ENCODE measurements at regions not wholly inside any gene's neighbourhood (a gene's known extent, or its start where the extent isn't known, plus 50 kb on each side); places are given as distances from the start of the nearest gene placed in this dataset.

DNA sequence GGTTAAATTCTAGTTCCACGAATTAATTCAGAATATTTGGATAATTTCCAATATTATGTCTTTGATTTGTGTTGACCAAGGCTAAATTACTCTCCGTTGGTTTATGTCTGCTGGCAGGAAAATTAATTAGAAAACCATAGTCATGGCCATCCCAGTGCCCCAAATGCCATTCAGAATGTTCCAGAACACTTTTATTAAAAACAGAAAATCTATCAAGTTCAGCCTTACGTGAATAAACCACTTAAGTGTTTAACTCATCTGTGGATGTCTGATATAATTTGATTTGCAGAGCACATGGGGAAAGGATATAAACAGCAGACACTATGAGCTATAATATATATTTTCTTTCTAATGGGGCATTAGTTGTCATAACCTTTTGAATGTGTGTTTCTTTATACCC lies 480.7 kb downstream of the MRPL39 start:
- DNase-seq = no peak

DNA sequence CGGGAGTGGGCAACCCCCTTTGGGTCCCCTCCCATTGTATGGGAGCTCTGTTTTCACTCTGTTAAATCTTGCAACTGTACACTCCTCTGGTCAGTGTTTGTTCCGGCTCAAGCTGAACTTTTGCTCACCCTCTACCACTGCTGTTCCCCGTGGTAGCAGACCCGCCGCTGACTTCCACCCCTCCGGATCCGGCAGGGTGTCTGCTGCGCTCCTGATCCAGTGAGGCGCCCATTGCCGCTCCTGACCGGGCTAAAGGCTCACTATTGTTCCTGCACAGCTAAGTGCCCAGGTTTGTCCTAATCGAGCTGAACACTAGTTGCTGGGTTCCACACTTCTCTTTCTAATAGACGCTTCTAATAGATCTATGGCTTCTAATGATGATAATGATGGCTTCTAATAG lies 488.6 kb downstream of the MRPL39 start:
- no peak for DNase-seq

- no peak for DNase-seq
These were observed 492.3 kb downstream of the MRPL39 start for GRCh38 chr21:25115021-25115420.

DNA sequence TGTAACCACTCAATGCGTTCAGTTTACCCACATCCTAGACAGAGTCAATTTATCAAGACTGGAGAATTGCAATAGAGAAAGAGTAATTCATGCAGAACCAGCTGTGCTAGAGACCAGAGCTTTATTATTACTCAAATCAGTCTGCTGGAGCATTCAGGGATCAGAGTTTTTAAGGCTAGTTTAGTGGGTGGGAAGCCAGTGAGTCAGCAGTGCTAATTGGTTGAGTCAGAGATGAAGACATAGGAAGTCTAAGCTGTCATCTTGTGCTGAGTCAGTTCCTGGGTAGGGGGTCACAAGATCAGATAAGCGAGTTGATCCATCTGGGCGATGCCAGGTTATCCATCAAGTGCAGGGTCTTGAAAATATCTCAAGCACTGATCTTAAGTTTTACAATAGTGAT lies 499.6 kb downstream of the MRPL39 start:
- no peak for DNase-seq

DNA sequence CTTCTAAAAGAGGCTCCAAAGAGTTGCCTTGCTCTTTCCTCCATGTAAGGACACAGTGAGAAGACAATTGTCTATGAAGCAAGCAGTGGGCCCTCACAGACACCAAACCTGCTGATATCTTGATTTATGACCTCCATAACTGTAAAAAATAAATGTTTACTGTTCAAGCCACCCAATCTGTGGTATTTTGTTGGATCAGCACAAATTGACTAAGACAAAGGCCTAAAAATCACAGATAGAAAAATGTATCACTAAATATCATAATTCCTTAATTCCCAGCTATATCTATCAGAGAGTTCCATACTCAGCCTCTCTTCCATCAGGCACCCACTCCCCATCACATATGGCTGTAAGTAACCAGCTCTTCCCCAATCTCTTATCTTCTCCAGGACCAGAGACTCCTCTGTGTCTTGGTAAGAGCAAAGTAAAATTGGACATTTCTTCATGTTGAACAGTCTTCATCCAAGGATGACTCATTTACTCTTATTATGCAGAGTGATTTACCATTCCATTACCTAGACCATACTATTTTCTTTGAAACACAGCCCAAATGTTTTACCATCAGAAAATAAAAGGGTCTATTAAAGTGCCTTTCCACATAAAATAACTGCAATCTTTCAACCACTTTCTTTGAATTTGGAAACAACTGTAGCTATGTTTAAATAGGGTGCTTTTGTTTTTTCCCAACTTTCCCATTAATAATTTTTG lies 503.6 kb downstream of the MRPL39 start:
- DNase-seq = no peak

DNA sequence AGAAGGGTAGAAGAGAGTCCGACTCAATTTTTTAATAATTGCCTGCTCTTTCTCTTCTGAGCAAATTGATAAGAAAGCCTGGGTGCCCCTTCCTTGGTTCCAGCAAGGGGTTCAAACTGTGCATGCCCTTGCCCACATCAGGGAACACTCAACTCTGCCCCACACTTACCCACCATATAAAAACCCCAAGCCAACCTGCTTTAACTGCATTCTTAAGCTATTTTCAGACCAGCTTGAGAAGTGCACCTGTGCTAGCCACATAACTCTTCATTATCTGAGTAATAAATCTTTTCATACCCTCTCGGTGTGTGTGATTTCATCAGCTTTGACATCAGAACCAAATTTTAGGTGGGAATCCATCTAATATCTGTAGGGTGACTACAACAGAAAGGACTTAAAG lies 509.6 kb downstream of the MRPL39 start:
- no peak for DNase-seq

DNA sequence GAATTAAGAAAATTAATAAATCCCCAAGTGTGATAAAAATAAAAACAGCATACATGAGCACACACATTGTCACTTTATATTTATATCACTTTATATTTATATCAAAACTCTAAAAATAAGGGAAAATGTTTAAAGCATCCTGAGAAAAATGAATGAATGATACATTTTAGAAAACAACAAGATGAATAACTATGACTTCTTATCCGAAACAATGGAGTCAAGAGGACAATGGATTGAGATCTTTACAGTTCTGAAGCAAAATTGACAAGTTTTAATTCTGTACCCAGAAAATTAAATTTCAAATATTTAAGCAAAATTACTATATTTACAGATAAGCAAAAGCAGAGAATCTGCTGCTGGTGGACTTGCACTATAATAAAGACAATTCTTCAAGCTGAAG lies 512.6 kb downstream of the MRPL39 start:
- no peak for DNase-seq

GRCh38 chr21:25092441-25093011 lies 514.8 kb downstream of the MRPL39 start:
- no peak for DNase-seq

DNA sequence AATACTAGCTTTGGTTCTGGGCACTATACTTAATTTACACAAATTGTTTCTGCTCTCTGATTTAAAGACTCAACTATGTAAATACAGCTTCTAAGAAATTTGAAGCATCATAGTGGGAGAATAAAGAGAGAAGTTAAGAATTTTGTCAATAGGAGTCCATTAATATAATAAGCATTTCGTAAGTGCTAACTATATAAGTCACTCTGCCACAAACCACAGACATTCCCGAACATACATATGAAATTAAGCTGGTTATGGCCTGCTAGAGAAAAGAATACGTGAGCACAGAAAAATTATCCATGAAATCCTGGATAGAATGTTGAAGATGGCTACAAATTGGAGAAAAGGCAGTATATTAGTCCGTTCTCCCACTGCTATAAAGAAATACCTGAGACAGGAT lies 526.2 kb downstream of the MRPL39 start:
- DNase-seq = no peak

DNA sequence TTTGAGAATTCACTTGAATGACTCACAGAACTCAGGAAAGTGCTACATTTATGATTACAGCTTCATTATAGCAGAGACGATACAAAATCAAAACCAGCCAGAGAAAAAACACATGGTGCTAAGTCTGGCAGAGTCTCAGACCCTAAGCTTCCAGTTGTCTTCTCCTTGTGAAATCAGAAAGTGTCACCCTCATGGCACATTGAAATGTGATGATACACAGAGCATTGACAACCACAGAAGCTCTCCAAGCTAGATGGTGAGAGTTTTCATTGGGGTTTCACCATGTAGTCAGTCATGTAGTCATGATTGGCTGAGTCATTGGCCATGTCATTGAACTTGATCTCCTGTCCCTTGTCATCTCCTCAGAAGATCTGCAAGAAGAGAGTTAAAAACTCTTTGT lies 526.6 kb downstream of the MRPL39 start:
- DNase-seq = no peak

DNA sequence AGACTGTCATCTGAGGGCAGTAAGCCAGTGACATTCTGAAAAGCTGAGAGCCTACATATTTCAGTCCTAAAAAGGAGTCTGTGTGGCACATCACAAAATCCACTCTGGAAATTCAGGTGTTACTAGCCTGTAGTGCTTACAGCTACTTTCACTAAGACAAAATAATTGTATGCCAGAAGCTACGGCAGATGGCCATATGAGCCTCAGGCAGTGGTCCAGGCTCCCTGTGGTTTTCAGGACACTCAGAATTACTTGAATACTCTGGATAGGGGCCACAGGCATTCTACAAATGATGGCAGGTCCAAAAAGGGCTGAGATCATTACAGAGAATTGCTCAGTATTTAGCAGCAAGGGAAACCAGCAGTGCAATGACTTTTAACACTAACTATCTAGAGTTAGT lies 527.1 kb downstream of the MRPL39 start:
- no peak for DNase-seq

DNA sequence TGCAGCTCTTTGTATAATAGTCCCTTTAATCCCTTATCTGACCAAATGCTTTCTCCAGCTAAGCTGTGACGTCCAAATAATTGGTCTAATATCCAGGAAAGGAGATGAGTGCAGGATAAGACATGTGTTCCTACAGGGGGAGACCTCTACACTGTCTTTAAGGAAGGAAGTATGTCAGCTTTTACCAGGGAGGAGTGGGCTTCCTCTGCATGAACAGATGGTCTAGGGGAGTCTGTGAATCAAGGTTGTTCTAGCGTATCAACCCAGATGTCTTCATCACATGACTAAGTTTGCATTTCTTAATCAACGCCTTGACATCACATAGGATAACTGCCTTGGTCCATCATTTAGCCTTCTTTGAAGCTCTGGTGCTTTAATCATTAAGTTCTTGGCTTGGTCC lies 528.2 kb downstream of the MRPL39 start:
- DNase-seq = no peak

GRCh38 chr21:25062061-25062460 lies 545.2 kb downstream of the MRPL39 start:
- no peak for DNase-seq

- DNase-seq = no peak
These were observed 552.6 kb downstream of the MRPL39 start for GRCh38 chr21:25054689-25055088.

- DNase-seq = no peak
These were observed 567.6 kb downstream of the MRPL39 start for GRCh38 chr21:25039461-25040380.

GRCh38 chr21:25036775-25037174 lies 570.5 kb downstream of the MRPL39 start:
- DNase-seq = no peak

DNA sequence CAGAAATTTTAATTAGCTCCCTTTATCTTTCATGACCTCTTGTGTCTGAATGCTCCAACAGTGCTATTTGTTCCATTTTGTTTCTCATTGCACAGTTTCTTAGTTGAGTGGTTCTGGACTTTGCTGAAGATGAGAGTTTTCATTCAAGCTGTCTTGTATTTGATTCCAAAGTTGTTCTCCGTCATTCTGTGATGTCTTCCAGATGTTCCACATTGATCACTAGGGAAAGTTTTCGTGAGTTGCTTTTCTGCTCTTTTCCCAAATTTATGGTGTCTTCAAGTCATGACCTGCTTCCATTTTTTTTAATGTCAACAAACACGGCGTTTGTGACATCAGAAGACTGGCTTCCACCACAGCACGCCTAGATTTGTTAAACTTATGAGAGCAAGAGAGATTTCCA lies 575.5 kb downstream of the MRPL39 start:
- DNase-seq = no peak

- DNase-seq = no peak
These were observed 577.7 kb downstream of the MRPL39 start for GRCh38 chr21:25029580-25029979.

- no peak for DNase-seq
These were observed 581.7 kb downstream of the MRPL39 start for GRCh38 chr21:25025596-25025995.

DNA sequence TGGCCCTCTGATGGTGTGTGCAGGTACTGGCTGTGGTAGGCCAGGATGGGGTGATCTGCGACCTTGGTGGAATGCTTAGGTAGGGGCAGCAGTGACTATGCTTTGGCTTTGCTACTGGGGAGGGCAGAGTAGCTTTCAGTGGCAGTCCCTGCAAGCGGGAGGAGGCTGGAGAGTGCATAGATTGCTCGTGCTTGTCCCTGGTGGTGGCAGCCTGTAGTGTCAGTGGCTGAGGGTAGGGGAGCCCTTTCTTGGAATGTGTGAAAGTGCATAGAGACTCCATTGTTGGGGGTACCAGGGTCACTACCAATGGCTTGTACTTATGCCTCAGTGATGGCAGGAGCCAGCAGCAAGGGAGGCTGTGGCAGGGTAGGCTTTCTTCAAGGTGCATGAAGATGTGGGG lies 582.6 kb downstream of the MRPL39 start:
- DNase-seq = no peak

GRCh38 chr21:25005388-25005787 lies 601.9 kb downstream of the MRPL39 start:
- no peak for DNase-seq

DNA sequence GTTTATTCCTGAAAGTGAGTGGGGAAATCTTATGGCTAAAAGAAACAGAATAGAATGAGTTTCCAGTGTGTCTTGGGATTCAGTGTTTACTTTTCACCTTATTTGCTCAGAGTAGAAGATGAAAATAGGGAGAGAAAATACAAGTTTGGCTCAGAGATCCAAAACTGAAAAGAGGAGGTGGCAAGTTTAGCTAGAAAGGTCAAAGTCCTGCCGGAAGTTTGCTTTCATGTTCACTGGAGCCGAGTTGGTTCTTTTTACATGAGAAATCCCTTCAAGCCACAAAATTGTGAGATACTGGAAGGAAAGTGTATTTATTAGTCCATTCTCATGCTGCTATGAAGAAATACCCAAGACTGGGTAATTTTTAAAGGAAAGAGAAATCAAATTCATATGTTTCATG lies 604.6 kb downstream of the MRPL39 start:
- DNase-seq = no peak

DNA sequence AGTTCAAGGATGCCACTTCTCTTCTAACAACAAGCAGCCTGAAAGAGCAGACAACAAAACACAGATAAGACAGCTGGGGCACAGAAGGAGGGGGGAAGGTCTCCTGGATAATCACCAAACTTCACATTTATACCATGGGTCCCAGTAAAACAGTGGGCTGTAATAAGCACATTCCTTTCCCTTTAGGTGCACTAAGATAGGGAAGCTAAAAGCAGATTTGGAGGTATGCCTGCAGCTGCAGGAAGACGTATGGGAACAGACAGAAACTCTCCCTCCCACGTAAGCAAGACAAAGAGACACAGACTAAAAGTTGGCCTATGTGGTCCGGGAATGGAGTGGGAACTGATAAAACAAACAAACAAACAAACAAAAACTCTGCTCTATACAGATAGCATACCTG lies 612.1 kb downstream of the MRPL39 start:
- DNase-seq = no peak

GRCh38 chr21:24994717-24995116 lies 612.6 kb downstream of the MRPL39 start:
- DNase-seq = no peak
